ENCODE measurements at regions not wholly inside any gene's neighbourhood (a gene's known extent, or its start where the extent isn't known, plus 50 kb on each side); places are given as distances from the start of the nearest gene placed in this dataset.

- TF ChIP-seq CTCF (conservative IDR thresholded peaks at IDR 0.05; ENCODE audit: low read depth in 2 of 2) (no peak), JUNB (IDR thresholded peaks at IDR 0.05; ENCODE audit: unreplicated experiment) (no peak)
Measured at GRCh38 chr16:54398986-54399385, 112.4 kb upstream of the IRX3 start.
